ENCODE measurements at regions not wholly inside any gene's neighbourhood (a gene's known extent, or its start where the extent isn't known, plus 50 kb on each side); places are given as distances from the start of the nearest gene placed in this dataset.

GRCh38 chr6:44682987-44683779, 295.7 kb downstream of the CDC5L start:
- DNase-seq: no peak

- DNase-seq: no peak
Observed at GRCh38 chr6:44685213-44685612, 297.7 kb downstream of the CDC5L start.

DNA sequence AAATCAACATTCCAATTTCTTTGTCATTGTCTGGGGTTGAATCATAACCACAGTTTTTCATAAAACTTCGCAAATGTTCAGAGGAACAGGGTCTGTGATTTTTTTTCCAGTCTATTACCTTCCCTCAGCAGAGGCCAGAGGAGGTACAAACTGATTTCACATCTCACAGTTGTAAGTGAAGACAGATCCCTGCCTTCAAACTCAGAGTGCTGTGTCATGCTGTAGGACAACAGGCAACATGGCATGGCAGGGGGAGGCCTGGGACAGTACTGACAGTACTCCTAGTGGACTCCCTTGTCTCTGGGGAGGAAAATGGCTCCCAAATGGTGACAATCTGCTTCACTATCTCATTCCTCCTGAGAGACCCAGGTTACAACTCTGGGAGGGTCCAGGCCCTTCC, 308.6 kb downstream of the CDC5L start:
- no peak for DNase-seq

- no peak for DNase-seq
Observed at GRCh38 chr6:44696686-44697085, 309.2 kb downstream of the CDC5L start.

DNA sequence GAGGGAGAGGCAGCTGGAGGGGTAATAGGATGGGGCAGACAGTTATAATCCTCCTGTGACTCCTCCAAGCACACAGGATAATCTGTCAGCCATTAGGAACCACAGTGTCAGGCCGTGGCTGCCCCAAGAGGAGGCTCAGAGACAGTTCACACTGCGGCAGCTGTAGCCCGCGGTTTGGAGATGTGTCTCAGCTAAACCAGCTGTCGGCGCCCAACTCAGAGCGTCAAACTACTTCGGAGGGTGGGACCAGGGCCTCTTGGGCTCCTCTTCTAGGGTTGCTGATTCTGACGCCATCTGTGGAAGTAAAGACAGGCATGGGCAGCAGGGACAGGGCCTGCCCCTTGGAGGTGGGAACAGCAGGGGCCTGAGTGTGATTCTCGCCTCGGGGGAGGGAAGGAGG, 309.8 kb downstream of the CDC5L start:
- DNase-seq: peak; percentile 71

- no peak for DNase-seq
Observed at GRCh38 chr6:44698602-44699001, 311.1 kb downstream of the CDC5L start.

GRCh38 chr6:44699082-44699481, 311.6 kb downstream of the CDC5L start:
- no peak for DNase-seq

DNA sequence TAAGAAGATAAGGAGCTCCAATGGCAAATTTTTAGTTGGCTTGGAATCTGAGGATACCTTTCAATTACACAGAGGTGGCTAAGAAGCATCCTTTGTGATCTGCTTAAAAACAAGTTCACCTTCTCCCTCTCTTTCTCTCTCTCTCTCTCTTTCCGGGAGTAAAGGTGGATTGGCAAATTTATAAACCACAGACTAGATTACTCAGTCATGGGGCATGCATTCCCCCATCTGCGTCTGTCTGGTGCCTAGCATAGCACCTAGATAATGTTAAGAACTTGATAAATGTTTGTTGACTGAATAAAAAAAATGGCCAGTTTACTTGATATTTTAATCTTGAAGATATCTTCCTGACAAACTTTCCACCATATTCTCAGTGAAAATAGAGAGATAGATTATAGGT, 312.3 kb downstream of the CDC5L start:
- no peak for DNase-seq

- no peak for DNase-seq
Observed at GRCh38 chr6:44700422-44700821, 312.9 kb downstream of the CDC5L start.

DNA sequence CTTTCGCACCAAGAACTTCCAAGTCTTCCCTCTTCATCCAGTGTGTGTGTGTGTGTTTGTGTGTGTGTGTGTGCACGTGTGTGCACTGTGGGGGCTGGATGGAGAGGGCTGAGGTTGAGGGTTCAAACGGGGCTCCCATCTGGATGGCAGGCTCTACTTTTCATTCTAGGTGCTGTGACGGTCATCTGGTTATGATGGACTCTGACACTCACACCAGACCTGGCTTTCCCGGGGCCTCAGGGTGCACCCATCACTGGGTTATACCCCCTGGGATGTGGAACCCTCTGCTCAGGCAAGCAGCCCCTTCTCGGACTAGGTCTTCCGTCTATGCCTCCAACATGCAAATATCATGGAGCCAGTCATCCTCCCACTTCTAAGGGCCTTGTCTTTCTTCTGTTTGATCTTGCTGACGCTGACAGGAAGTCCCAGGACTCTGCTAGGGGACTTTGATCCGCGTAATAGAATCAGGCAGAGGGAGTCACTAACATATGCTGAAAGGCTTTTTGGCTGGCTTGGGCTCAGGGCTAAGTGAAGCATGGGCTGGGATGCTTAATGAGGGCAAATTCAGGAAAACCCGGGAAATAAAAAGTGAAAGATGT, 313.6 kb downstream of the CDC5L start:
- no peak for DNase-seq

- no peak for DNase-seq
Observed at GRCh38 chr6:44701637-44702101, 314.2 kb downstream of the CDC5L start.

DNA sequence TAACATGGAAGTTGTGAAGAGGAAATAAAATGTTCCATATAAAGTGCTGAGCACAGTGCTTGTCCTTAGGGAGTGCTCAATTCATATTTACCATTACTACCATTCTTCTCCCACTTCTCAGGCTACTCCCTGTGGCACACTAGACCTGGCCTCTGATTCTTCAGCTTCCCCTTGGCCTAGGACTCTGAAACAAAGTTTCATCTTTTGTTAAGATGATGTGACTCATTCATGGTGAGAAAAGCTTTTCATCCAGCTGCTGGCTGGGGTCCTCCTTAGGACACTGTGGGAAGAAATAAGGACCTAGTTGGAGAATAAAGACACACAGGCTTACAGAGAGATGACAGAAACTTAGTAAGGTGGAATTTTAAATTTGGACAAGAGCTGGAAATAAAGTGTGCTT, 314.8 kb downstream of the CDC5L start:
- DNase-seq: no peak

DNA sequence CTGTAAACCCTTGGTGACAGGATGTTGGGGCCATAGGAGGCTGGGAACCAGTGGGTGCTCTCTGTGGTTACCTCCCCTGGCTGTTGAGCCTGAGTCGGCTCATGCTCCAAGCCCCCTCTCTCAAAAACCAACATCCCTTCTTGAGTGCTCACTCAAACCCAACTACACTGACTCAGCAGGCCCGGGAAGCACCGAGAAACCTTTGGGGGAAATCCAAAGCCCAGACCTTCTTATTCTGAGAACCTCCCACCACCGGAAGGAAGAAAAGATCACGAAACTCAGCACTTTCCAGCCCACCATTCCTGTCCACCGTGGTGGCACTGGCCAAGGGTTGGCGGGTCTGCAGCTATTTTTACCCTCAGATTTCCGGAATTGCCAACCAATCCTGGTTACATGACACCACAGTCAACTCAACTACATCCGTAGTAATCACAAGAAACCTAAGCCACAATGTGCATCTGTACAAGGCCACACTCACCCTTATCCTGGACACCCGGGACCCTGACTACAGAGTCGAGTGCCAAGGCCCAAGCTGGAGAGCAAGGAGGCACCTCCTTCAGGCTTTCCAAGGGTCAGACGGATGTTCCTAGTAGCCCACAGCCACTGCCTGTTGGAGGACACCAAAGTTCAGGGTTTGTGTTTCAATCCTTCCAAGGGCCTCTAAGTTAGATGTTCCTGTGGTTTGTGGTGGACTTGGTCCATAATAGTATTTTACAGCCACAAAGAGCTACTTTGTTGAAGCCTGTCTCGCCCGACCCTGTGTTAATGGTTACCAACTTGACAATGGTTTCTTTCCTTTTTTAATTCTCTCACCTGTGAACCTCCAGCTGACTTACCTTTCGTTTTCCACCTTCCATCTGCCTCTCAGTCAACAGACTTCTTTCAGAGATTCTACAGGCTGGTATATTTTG, 317.0 kb downstream of the CDC5L start:
- peak; percentile 70 for DNase-seq

DNA sequence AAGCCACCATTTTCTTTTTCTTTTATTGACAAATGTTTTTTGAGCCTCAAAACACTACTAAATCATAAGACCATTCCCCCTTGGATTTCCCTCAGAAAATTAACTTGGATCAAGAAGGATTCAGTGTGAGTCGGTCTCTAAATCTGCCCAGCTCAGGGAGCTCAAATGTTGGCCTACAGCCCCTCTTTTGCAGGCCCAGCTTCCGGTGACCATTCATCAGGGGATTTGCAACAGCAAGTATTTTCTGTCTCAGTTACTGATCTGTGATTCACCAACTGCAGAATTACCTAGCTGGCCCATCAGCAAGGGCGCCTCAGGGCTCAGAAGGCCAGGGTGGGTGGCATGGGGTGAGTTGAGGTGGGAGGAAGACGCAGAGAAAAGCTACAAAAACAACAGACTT, 318.1 kb downstream of the CDC5L start:
- DNase-seq: no peak

DNA sequence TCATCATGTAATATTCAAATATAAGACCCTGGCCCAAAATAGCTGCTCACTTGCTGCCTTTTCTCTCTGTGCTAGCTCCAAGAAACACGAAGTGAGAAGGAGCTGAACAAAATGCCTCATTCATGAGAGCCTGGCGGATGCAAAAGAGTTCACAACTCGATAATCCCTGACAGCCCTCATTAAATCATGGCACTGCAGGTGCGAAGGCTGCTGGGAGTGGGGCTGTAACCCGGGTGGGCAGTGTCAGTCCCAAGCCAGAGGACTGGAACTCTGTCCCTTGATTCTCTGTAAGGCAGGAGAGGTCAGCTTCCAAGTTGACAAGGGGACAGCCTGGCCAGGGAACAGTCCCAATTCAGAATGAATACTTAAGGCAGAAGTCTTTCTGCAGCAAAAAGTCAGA, 318.5 kb downstream of the CDC5L start:
- DNase-seq: no peak

GRCh38 chr6:44708208-44708607, 320.7 kb downstream of the CDC5L start:
- no peak for DNase-seq

GRCh38 chr6:44712353-44713111, 325.0 kb downstream of the CDC5L start:
- DNase-seq: peak; percentile 52

- DNase-seq: peak; percentile 41
Observed at GRCh38 chr6:44715188-44715587, 327.7 kb downstream of the CDC5L start.

GRCh38 chr6:44715925-44716324, 328.4 kb downstream of the CDC5L start:
- no peak for DNase-seq

GRCh38 chr6:44717431-44717830, 329.9 kb downstream of the CDC5L start:
- DNase-seq: no peak

- DNase-seq: no peak
Observed at GRCh38 chr6:44721954-44722578, 334.6 kb downstream of the CDC5L start.

GRCh38 chr6:44722736-44723135, 335.2 kb downstream of the CDC5L start:
- no peak for DNase-seq
